ENCODE measurements at regions not wholly inside any gene's neighbourhood (a gene's known extent, or its start where the extent isn't known, plus 50 kb on each side); places are given as distances from the start of the nearest gene placed in this dataset.
A peak's percentile ranks its signal among the peaks of the same experiment; 100 is the strongest.

DNA sequence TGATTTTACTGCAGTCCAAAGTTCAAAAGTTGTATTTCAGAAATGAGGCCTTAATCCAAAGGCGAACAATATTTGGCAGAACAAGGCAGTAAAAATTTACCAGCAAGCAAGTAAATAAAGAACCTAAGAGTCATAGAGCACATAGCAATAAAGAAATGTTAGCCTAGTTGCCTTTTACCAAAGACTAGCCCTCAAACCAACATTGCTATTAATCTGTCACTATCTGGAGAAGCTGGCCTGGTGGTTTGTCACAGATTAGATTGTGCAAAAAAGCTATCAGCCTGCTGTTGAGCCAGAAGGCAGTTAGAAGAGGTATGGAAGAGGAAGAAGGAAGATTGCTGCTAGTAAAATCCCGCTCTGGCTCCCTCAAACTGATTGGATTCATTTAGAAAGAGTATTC is 304.7 kb upstream of the KLF4 start:
- ATAC-seq (ENCODE audit: low FRiP score): no peak
- TF ChIP-seq, protein P1, sequence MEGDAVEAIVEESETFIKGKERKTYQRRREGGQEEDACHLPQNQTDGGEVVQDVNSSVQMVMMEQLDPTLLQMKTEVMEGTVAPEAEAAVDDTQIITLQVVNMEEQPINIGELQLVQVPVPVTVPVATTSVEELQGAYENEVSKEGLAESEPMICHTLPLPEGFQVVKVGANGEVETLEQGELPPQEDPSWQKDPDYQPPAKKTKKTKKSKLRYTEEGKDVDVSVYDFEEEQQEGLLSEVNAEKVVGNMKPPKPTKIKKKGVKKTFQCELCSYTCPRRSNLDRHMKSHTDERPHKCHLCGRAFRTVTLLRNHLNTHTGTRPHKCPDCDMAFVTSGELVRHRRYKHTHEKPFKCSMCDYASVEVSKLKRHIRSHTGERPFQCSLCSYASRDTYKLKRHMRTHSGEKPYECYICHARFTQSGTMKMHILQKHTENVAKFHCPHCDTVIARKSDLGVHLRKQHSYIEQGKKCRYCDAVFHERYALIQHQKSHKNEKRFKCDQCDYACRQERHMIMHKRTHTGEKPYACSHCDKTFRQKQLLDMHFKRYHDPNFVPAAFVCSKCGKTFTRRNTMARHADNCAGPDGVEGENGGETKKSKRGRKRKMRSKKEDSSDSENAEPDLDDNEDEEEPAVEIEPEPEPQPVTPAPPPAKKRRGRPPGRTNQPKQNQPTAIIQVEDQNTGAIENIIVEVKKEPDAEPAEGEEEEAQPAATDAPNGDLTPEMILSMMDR (IDR thresholded peaks at IDR 0.05): no peak

DNA sequence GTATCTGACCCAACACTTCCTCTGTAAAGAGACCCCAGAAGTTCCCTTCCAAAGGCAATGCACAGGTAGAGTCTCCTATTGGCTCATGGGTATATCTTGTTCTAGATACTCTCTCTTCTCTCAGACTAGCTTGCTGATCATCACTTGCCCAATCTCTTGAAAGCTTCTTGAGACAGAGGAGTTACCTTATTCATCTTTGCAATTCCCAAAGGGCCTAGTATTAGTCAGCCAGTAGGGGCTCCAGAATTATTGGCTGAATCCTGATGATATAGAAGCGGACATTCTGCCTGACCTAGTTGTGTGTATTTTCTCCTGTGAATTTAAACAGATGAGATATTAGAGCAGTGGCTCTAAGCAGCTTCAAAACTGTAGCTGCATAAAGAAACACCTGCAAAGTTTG is 304.0 kb upstream of the KLF4 start:
- TF ChIP-seq, protein P1 (IDR thresholded peaks at IDR 0.05): no peak
- ATAC-seq (ENCODE audit: low FRiP score) (no peak), DNase-seq (ENCODE audit: low spot score) (no peak)

More for the DNA sequence above, 304.7 kb upstream of the KLF4 start:
- no peak for DNase-seq (ENCODE audit: low spot score)

DNA sequence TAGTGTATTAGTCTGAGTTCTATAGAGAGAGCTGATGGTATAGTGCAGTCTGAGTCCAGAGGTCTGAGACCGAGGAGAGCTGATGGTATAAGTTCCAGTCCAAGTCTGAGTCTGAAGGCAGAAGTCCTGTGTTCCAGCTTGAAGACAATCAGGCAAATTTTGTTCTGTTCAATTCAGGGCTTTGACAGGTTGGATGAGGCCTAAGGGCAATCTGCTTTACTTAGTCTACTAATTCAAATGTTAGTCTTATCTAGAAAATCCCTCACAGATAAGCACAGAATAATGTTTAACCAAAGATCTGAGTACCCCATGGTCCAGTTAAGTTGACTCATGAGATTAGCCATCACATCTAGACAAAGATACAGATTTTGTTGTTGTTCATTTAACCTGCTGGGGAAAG is 303.0 kb upstream of the KLF4 start:
- ATAC-seq (ENCODE audit: low FRiP score) (no peak), DNase-seq (ENCODE audit: low spot score) (no peak)
- TF ChIP-seq, protein P1 (IDR thresholded peaks at IDR 0.05): no peak

DNA sequence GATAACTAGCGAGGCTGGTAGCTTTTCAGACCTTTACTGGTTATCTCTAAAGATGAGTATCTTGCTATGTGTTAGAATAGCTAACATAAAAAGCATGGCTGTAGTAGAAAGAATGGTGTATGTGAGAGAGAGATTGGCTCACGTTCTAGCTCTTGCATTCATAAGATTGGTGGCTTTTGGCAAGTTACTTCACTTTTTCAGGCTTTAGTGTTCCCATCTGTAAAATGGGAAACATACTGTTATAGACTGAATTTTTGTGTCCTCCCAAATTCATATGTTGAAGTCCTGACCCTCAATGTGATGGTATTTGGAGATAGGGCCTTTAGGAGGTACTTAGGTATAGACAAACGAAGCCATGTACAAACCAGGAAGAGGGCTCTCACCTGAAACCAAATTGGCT is 302.4 kb upstream of the KLF4 start:
- TF ChIP-seq, protein P1 (IDR thresholded peaks at IDR 0.05): no peak
- DNase-seq (ENCODE audit: low spot score) (no peak), ATAC-seq (ENCODE audit: low FRiP score) (no peak)

DNA sequence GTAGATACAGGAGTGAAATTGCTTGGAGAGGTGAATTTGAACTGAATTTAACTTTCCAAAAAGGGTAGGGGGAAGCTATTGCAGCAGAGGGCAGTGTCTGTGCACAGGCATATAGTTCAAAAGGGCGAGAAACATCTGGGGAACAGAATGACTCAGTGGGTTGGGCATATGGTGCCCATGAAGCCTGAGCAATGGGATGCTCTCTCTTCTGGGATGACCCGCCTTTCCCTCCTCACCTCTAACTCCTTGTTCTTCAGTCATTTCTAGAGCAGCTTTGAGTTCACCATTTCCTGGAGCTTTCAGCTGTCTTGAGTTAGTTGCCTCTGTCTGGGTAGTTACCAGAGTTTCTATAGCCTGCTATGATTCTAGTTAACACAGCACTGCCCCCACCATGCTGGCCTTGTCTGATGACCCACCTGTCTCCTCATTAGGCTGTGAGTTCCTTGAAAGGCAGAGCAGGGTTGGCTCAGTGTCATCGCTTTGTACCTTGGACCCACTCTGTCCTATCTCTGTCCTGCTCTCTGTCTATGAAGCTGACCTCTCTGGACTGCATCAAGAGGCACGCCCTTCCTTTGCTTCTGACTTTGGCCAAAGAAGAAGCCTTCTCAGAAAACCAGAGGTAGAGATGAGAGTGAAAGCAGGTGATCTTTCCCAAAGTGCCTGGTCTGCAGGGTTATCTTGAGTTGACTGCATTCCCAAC is 299.6 kb upstream of the KLF4 start:
- ATAC-seq (ENCODE audit: low FRiP score) (no peak), DNase-seq (ENCODE audit: low spot score) (no peak)
- TF ChIP-seq, protein P1 (IDR thresholded peaks at IDR 0.05): no peak

DNA sequence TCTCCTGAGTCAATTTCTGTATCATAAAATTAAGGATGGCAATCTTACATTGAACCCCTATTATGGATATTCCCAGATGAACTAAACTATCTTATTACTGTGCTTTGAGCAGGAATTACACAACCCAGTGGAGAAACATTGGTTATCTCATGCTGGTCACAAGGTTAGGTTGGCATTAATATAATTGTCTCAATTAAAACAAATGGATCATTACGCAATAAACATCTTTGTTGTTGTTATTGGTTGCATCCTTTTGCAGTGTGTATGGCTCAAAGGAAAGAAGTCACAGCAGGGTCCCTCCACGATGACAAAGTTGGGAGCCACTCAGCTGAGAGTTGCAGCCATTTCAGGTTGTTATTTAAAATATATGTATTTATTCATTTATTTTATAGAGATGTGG is 297.0 kb upstream of the KLF4 start:
- DNase-seq (ENCODE audit: low spot score): no peak
- ATAC-seq (ENCODE audit: low FRiP score): no peak
- TF ChIP-seq, protein P1 (IDR thresholded peaks at IDR 0.05): no peak

DNA sequence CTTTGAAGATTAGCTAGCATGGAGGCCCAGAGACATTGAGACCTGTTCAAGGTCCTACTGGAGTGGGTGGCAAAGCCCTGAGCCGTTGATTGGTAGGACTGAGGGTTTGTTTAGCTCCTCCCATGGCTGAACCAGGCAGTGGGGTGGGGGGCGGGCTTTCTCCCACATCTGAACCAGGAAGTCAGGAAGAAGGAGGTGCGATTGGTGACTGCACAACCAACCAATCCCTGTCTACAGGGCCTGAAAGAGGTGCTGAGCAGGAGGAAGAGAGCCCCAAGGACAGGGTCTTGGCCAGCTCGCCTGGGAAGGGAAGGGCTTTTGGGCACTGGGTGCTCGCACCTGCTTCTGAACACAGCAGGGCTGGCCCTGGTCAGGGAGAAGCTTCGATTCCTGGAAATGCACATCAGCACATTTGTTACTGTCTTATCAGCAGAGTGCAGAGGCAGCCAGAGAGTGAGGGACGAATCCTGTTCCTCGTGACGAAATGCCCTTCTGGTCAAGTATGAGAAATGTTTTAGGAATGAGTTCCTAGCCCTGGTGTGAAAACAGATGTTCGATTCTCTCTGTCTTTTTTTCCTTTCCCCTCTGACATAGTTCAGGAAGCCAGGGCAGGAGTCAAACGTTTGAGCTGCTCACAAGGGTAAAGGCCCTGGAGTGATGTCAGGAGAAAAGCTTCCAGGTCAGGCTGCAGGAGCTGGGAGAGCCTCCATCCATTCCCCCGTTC is 294.8 kb upstream of the KLF4 start:
- TF ChIP-seq, protein P1 (IDR thresholded peaks at IDR 0.05): no peak
- DNase-seq (ENCODE audit: low spot score) (no peak), ATAC-seq (ENCODE audit: low FRiP score) (peak; percentile 75)
